ENCODE measurements at regions not wholly inside any gene's neighbourhood (a gene's known extent, or its start where the extent isn't known, plus 50 kb on each side); places are given as distances from the start of the nearest gene placed in this dataset.
A peak's percentile ranks its signal among the peaks of the same experiment; 100 is the strongest.

DNA sequence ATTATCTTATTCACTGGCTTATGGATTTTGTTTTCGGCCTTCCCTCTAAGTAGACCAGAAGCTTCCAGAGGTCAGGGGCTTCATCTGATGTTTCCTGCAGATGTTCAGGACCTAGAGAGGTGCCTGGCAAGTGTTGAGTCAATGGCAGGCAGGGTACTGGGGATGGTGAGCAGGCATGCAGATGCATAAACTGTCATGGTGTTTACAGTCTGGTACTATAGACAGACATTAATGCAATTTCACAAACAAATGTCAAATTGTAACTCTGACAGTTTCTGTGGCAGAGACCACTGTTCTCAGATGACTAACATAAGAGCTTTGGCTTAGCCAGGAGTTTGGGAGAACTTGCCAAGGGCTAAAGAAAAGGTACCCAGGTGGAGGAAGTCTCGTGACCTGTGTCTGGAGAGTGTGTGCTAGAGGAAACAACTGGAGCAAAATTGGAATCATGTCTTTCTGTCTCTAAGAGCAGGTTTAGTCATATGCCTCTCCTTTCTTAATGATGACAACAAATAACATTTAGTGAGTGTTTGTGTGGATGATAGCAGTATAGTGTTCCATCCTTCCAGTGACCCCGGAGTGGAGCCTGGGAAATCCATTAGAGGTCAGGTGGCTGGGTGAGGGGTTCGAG is 53.7 kb upstream of the TRAK1 start:
- 81 to 87% methylated on average over 4 of the region's 4 CpGs for WGBS, 2 donors
- DNase-seq (no peak), ATAC-seq (ENCODE audit: low FRiP score) (no peak)
- H3K36me3 ChIP-seq (ENCODE audit: control insufficient read depth in 1 of 2, insufficient read depth in 2 of 2, low read length in 1 of 2) = no peaks in the 10 kb centered on the region
- no peak overlapping the region for H3K4me3 ChIP-seq (ENCODE audit: low read length in 2 of 2)
- intact Hi-C loops (cut with DNase I) = no loop called here
- no peaks in the 10 kb centered on the region for H3K27me3 ChIP-seq (ENCODE audit: control insufficient read depth in 1 of 2, insufficient read depth in 2 of 2, low read length in 1 of 2)
- peak overlapping the region; percentile 86 to 97 for H3K27ac ChIP-seq (ENCODE audit: low read depth in 1 of 2, low read length in 2 of 2)
- H3K4me1 ChIP-seq (ENCODE audit: control insufficient read depth in 1 of 2, insufficient read depth in 2 of 2, low read length in 2 of 2) = peaks cover 0 to 8% of the 10 kb centered on the region in 2 donors
- no peaks in the 10 kb centered on the region for H3K9me3 ChIP-seq (ENCODE audit: control insufficient read depth, low read length)

DNA sequence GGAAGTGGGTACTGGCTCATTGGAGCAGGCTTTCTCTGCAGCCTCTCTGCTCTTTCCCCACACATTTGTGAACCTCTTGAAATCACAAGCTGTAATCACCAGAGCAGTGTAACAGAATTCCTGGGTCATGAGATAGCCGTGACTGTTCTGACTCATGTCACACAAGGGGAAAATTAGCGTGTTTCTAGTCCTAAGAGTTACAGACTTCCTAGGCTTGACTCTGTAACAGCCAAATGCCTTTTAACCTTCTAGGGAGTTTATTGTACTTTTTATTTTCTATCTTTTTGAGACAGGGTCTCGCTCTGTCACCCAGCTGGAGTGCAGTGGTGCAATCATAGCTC is 54.7 kb upstream of the TRAK1 start:
- intact Hi-C loops (cut with DNase I) = no loop called here
- H3K4me1 ChIP-seq (ENCODE audit: control insufficient read depth in 1 of 2, insufficient read depth in 2 of 2, low read length in 2 of 2) = peaks cover 0 to 7% of the 10 kb centered on the region in 2 donors
- no peaks in the 10 kb centered on the region for H3K27me3 ChIP-seq (ENCODE audit: control insufficient read depth in 1 of 2, insufficient read depth in 2 of 2, low read length in 1 of 2)
- no peak for DNase-seq
- H3K27ac ChIP-seq (ENCODE audit: low read depth in 1 of 2, low read length in 2 of 2) = peak overlapping the region; percentile 86 to 90
- no peaks in the 10 kb centered on the region for H3K9me3 ChIP-seq (ENCODE audit: control insufficient read depth, low read length)
- no peak overlapping the region for H3K4me3 ChIP-seq (ENCODE audit: low read length in 2 of 2)
- H3K36me3 ChIP-seq (ENCODE audit: control insufficient read depth in 1 of 2, insufficient read depth in 2 of 2, low read length in 1 of 2) = no peaks in the 10 kb centered on the region
- peak; percentile 89 for ATAC-seq (ENCODE audit: low FRiP score)
- 7 to 12% methylated on average over 3 of the region's 3 CpGs for WGBS, 2 donors

DNA sequence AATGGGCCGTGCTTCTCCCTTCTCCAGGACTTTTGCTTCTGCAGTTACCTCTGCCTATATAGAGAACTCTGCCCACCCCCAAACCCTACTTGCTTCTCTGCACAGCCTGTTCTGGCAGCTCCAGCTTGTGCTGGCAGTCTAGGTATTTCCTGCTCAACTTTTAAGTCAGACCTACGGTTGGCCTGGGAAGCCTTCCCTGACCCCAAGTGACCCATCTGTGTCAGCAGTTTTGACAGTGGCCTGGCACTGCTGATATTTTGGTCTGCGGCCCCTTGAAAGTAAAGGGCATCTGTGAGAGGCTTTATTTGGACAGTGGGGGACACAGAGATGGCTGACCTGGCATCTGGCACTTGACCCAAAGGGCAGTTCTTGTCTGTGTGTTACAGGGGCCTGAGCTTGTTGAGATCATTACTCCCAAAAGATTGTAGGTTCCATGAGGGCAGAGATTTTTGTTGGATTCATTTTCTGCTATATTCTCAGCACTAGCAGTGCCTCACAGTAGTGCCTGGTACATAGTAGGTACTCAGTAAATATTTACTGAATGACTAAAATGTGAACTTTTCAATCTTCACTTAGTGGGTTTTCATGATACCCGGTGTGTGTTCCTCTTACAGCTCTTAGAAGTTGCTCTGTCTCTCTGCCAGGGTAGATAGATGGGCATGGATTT is 55.2 kb upstream of the TRAK1 start:
- H3K4me3 ChIP-seq (ENCODE audit: low read length in 2 of 2) = no peak overlapping the region
- intact Hi-C loops (cut with DNase I) = no loop called here
- H3K27ac ChIP-seq (ENCODE audit: low read depth in 1 of 2, low read length in 2 of 2) = peak overlapping the region; percentile 29 to 90
- H3K27me3 ChIP-seq (ENCODE audit: control insufficient read depth in 1 of 2, insufficient read depth in 2 of 2, low read length in 1 of 2) = no peaks in the 10 kb centered on the region
- DNase-seq (peak in 1 of 2 donors; percentile 60), ATAC-seq (ENCODE audit: low FRiP score) (peak; percentile 28)
- peaks cover 0 to 7% of the 10 kb centered on the region in 2 donors for H3K4me1 ChIP-seq (ENCODE audit: control insufficient read depth in 1 of 2, insufficient read depth in 2 of 2, low read length in 2 of 2)
- H3K36me3 ChIP-seq (ENCODE audit: control insufficient read depth in 1 of 2, insufficient read depth in 2 of 2, low read length in 1 of 2) = no peaks in the 10 kb centered on the region
- 10 to 14% methylated on average over 4 of the region's 4 CpGs for WGBS, 2 donors
- no peaks in the 10 kb centered on the region for H3K9me3 ChIP-seq (ENCODE audit: control insufficient read depth, low read length)

DNA sequence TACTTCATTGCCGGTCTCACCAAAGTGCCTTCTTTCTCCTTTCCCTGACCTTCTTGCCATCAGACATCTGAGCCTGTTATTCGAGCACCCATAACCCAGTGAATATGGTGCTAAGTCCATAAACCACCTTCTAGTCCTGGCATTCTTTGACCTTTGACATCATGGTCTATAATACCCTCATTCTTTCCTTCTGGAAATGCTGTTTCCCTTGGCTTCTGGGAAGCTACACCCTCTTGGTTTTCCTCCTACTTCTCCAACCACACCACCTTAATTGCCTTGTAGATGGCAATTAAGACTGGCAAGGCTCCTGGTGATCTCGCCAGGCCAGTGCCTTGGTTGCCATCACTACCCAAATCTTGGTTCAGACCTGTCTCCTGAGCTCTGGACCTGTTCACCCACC is 56.1 kb upstream of the TRAK1 start:
- WGBS, 2 donors = 96 to 98% methylated on average over 3 of the region's 3 CpGs

DNA sequence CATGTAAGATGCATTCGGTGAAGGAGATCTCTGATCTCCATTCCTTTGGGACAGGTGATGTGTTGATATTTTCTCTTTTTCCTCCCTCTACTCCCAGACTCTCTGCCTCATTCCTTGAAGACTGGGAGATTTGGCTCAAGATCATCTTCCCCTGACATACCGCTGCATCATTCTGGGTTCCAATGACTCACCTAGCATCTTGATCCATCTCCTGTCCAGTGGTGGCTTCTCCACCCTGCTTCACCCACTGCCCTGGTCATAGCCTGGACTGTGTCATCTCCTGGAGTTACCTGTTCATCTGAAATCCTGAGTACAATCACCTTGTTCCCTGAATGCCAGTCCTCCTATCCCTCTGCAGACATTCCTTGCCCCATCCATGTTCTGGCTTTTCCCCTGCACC is 57.4 kb upstream of the TRAK1 start:
- H3K4me1 ChIP-seq (ENCODE audit: control insufficient read depth in 1 of 2, insufficient read depth in 2 of 2, low read length in 2 of 2) = peaks cover 0 to 7% of the 10 kb centered on the region in 2 donors
- no peak overlapping the region for H3K4me3 ChIP-seq (ENCODE audit: low read length in 2 of 2)
- ATAC-seq (ENCODE audit: low FRiP score) = no peak
- no peaks in the 10 kb centered on the region for H3K27me3 ChIP-seq (ENCODE audit: control insufficient read depth in 1 of 2, insufficient read depth in 2 of 2, low read length in 1 of 2)
- H3K9me3 ChIP-seq (ENCODE audit: control insufficient read depth, low read length) = no peaks in the 10 kb centered on the region
- peak overlapping the region in 1 of 2 donors; percentile 96 for H3K27ac ChIP-seq (ENCODE audit: low read depth in 1 of 2, low read length in 2 of 2)
- no peak for DNase-seq
- WGBS, 2 donors = 92 to 96% methylated on average over 2 of the region's 2 CpGs
- no peaks in the 10 kb centered on the region for H3K36me3 ChIP-seq (ENCODE audit: control insufficient read depth in 1 of 2, insufficient read depth in 2 of 2, low read length in 1 of 2)
- intact Hi-C loops (cut with DNase I) = loop anchor here in 1 of 2 donors (5.0 kb wide), 1 partner anchor 49 kb away; no protein-coding TSS in a partner anchor

More for the DNA sequence above, 56.1 kb upstream of the TRAK1 start:
- ATAC-seq (ENCODE audit: low FRiP score) (no peak), DNase-seq (no peak)
- Histone ChIP-seq H3K36me3 (ENCODE audit: control insufficient read depth in 1 of 2, insufficient read depth in 2 of 2, low read length in 1 of 2) (no peaks in the 10 kb centered on the region), H3K9me3 (ENCODE audit: control insufficient read depth, low read length) (no peaks in the 10 kb centered on the region), H3K27me3 (ENCODE audit: control insufficient read depth in 1 of 2, insufficient read depth in 2 of 2, low read length in 1 of 2) (no peaks in the 10 kb centered on the region), H3K27ac (ENCODE audit: low read depth in 1 of 2, low read length in 2 of 2) (peak overlapping the region in 1 of 2 donors; percentile 90), H3K4me1 (ENCODE audit: control insufficient read depth in 1 of 2, insufficient read depth in 2 of 2, low read length in 2 of 2) (peaks cover 0 to 7% of the 10 kb centered on the region in 2 donors), H3K4me3 (ENCODE audit: low read length in 2 of 2) (no peak overlapping the region)
- intact Hi-C loops (cut with DNase I) = no loop called here

DNA sequence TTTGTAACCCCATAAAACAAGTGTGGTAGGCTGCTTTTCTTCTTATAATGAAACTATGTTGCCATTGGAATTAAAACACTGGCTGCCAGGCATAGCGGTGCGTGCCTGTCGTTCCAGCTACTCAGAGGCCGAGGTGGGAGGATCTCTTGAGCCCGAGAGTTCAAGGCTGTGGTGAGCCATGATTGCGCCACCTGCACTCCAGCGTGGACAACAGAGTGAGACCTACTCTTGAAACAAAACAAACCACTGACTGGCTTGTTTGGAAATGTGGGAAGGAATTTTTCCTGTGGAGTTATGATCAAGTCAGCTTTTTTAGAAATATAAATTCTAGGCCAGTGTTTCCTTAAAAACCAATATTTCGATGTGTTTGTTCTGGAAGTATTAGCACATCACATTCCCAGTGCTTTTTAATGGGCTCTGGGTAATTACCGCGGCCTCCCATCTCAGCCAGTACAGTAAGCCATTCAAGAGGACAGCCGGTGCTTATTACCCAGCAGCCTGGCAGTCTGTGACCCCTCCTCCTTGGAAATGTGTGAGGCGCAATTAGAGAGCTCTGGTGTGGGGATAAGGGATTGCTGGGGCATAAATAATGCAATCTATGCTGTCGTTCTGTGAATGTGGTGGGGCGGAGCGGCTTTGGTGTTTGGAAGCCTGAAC is 58.3 kb upstream of the TRAK1 start:
- H3K9me3 ChIP-seq (ENCODE audit: control insufficient read depth, low read length) = no peaks in the 10 kb centered on the region
- no peak overlapping the region for H3K4me3 ChIP-seq (ENCODE audit: low read length in 2 of 2)
- 23 to 26% methylated on average over 15 of the region's 15 CpGs for WGBS, 2 donors
- ATAC-seq (ENCODE audit: low FRiP score) (peak; percentile 81), DNase-seq (peak; percentile 88 to 91)
- H3K27me3 ChIP-seq (ENCODE audit: control insufficient read depth in 1 of 2, insufficient read depth in 2 of 2, low read length in 1 of 2) = no peaks in the 10 kb centered on the region
- no peaks in the 10 kb centered on the region for H3K36me3 ChIP-seq (ENCODE audit: control insufficient read depth in 1 of 2, insufficient read depth in 2 of 2, low read length in 1 of 2)
- intact Hi-C loops (cut with DNase I) = loop anchor here in 1 of 2 donors (5.0 kb wide), 1 partner anchor 49 kb away; no protein-coding TSS in a partner anchor
- peak overlapping the region; percentile 44 to 96 for H3K27ac ChIP-seq (ENCODE audit: low read depth in 1 of 2, low read length in 2 of 2)
- H3K4me1 ChIP-seq (ENCODE audit: control insufficient read depth in 1 of 2, insufficient read depth in 2 of 2, low read length in 2 of 2) = peaks cover 0 to 7% of the 10 kb centered on the region in 2 donors

DNA sequence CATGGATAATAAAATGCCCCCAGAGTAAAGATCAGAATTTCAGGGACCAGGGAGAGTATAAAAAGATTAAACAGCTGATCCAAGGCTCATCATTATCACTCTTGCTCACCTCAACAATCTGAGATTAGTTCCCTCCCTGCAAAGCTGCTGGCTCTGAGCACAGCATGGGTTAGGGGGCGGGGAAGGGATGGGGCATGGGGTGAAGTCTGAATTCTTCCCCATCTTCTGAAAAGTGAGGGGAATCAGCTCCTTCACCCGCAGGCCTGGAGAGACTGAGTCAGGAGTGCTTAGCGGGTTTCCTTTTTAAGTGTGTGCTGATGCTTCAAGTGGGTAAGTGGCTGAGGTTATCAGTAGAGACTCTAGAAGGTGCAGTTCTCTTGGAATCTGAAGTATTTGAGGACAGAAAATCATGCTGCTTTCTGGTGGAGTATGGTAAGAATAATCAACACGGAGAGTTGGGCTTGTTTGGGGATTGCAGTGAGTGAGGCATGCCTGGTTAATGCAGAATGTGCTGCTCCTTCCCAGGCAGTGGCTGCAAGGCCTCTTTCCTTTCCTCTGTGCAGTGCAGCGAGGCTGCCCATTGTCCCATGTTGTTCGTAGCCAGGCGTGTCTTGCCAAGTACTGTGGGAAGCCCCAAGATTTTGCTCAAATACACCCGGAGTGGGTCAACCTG is 59.2 kb upstream of the TRAK1 start:
- Histone ChIP-seq H3K9me3 (ENCODE audit: control insufficient read depth, low read length) (no peaks in the 10 kb centered on the region), H3K27ac (ENCODE audit: low read depth in 1 of 2, low read length in 2 of 2) (peak overlapping the region in 1 of 2 donors; percentile 67), H3K4me1 (ENCODE audit: control insufficient read depth in 1 of 2, insufficient read depth in 2 of 2, low read length in 2 of 2) (peaks cover 0 to 7% of the 10 kb centered on the region in 2 donors), H3K36me3 (ENCODE audit: control insufficient read depth in 1 of 2, insufficient read depth in 2 of 2, low read length in 1 of 2) (no peaks in the 10 kb centered on the region), H3K4me3 (ENCODE audit: low read length in 2 of 2) (no peak overlapping the region), H3K27me3 (ENCODE audit: control insufficient read depth in 1 of 2, insufficient read depth in 2 of 2, low read length in 1 of 2) (no peaks in the 10 kb centered on the region)
- ATAC-seq (ENCODE audit: low FRiP score) (peak; percentile 40), DNase-seq (peak in 1 of 2 donors; percentile 55)
- 20 to 23% methylated on average over 8 of the region's 8 CpGs for WGBS, 2 donors
- intact Hi-C loops (cut with DNase I) = loop anchor here in 1 of 2 donors (5.0 kb wide), 1 partner anchor 50 kb away; no protein-coding TSS in a partner anchor

DNA sequence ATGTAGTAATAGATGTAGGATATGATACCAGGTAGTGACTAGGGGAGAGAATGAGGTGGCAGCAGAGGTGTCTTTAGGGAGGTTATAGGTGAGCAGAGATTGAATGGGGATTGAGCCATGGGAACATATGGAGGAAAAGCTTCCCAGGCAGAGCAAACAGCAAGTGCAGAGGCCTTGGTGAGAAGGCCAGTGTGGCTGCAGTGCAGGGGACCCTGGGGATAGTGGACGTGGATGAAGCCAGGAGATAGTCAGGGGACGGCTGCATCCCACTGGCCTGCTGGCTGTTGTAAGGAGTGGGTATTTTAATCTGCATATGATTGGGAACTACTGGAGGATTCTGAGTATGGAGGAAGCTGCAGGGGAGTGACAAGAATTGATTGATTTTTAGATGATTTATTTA is 62.7 kb upstream of the TRAK1 start:
- no peak overlapping the region for H3K27ac ChIP-seq (ENCODE audit: low read depth in 1 of 2, low read length in 2 of 2)
- ATAC-seq (ENCODE audit: low FRiP score) = no peak
- no peaks in the 10 kb centered on the region for H3K27me3 ChIP-seq (ENCODE audit: control insufficient read depth in 1 of 2, insufficient read depth in 2 of 2, low read length in 1 of 2)
- 95% methylated on average over 2 of the region's 2 CpGs for WGBS, 2 donors
- peaks cover 2 to 3% of the 10 kb centered on the region in 2 donors for H3K4me1 ChIP-seq (ENCODE audit: control insufficient read depth in 1 of 2, insufficient read depth in 2 of 2, low read length in 2 of 2)
- intact Hi-C loops (cut with DNase I) = loop anchor here in 1 of 2 donors (5.0 kb wide), 1 partner anchor 44 kb away; no protein-coding TSS in a partner anchor
- H3K36me3 ChIP-seq (ENCODE audit: control insufficient read depth in 1 of 2, insufficient read depth in 2 of 2, low read length in 1 of 2) = no peaks in the 10 kb centered on the region
- no peaks in the 10 kb centered on the region for H3K9me3 ChIP-seq (ENCODE audit: control insufficient read depth, low read length)
- no peak for DNase-seq
- no peak overlapping the region for H3K4me3 ChIP-seq (ENCODE audit: low read length in 2 of 2)
